IMR-90 (cell line): ENCODE measurements at regions not wholly inside any gene's neighbourhood (a gene's known extent, or its start where the extent isn't known, plus 50 kb on each side); places are given as distances from the start of the nearest gene placed in this dataset.

Experiments
- ATAC-seq: fragments of 200-7000 bp; cut with Tn5 transposase; 2 replicates; pipeline ENCODE4 v1.9.1; 2020; ENCODE audit warnings: low read depth, mild to moderate bottlenecking, moderate library complexity
- BruUV-seq: library from RNA; stranded (reverse); fragments of 400-500 nt; replicated peaks from 2 replicates; lab custom pipeline; 2021; lab: Mats Ljungman, UMichigan
- CTCF ChIA-PET: fragments of 300-600 bp; formaldehyde crosslinking; extraction: SDS; loops from one replicate; lab custom pipeline; 2021; ENCODE audit warnings: antibody characterized with exemption; lab: Yijun Ruan, JAX
- POLR2A ChIA-PET: fragments of 300-600 bp; sonication (Branson Sonifier 250); formaldehyde crosslinking; loops from one replicate; lab custom pipeline; 2022; ENCODE audit warnings: antibody characterized with exemption; ENCODE audit not compliant: unreplicated experiment; lab: Charles Lee
- DNase-seq: peaks from one replicate; pipeline ENCODE4 v3.0.0; 2013
- H2AFZ ChIP-seq: replicated peaks from 2 replicates; pipeline ENCODE3; 2013; ENCODE audit warnings: low read length, mild to moderate bottlenecking; ENCODE audit not compliant: poor library complexity
- H2AK5ac ChIP-seq: 2 replicates; pipeline ENCODE4 v1.6.1; 2013; ENCODE audit warnings: low read depth, low read length, inconsistent platforms
- H2AK9ac ChIP-seq: replicated peaks from 2 replicates; pipeline ENCODE3; 2013; ENCODE audit warnings: mild to moderate bottlenecking, low read depth, low read length, moderate library complexity; ENCODE audit not compliant: poor library complexity
- H2BK120ac ChIP-seq: 2 replicates; pipeline ENCODE4 v1.6.1; 2013; ENCODE audit warnings: low read depth, low read length, inconsistent platforms
- H2BK15ac ChIP-seq: 3 replicates; pipeline ENCODE4 v1.6.1; 2013; ENCODE audit warnings: low read depth, low read length, inconsistent platforms
- H2BK20ac ChIP-seq: 2 replicates; pipeline ENCODE4 v1.6.1; 2013; ENCODE audit warnings: low read depth, mild to moderate bottlenecking, inconsistent platforms, low read length, moderate library complexity
- H2BK5ac ChIP-seq: 2 replicates; pipeline ENCODE4 v1.6.1; 2013; ENCODE audit warnings: mild to moderate bottlenecking, low read depth, low read length, inconsistent platforms; ENCODE audit not compliant: poor library complexity, severe bottlenecking
- H3K14ac ChIP-seq: replicated peaks from 2 replicates; pipeline ENCODE4 v1.6.1; 2013; ENCODE audit warnings: low read depth, low read length, inconsistent platforms
- H3K18ac ChIP-seq: 2 replicates; pipeline ENCODE4 v1.6.1; 2013; ENCODE audit warnings: low read depth, low read length, control low read depth
- H3K23ac ChIP-seq: 2 replicates; pipeline ENCODE4 v1.6.1; 2013; ENCODE audit warnings: low read depth, low read length, inconsistent platforms
- H3K27ac ChIP-seq: 2 replicates; pipeline ENCODE4 v1.5.1; 2013; ENCODE audit warnings: mild to moderate bottlenecking, control low read depth, low read length; ENCODE audit not compliant: insufficient read depth
- H3K27me3 ChIP-seq: 2 replicates; pipeline ENCODE4 v1.6.1; 2013; ENCODE audit warnings: low read length; ENCODE audit not compliant: control insufficient read depth, insufficient read depth
- H3K36me3 ChIP-seq: 2 replicates; pipeline ENCODE4 v1.6.1; 2013; ENCODE audit warnings: low read length, mixed read lengths; ENCODE audit not compliant: control insufficient read depth, insufficient read depth
- H3K4ac ChIP-seq: 2 replicates; pipeline ENCODE4 v1.6.1; 2013; ENCODE audit warnings: low read depth, low read length, inconsistent platforms
- H3K4me1 ChIP-seq: 2 replicates; pipeline ENCODE4 v1.6.1; 2013; ENCODE audit warnings: low read length, mixed read lengths; ENCODE audit not compliant: control insufficient read depth, insufficient read depth
- H3K4me2 ChIP-seq: 2 replicates; pipeline ENCODE4 v1.6.1; 2013; ENCODE audit warnings: low read depth, mild to moderate bottlenecking, control low read depth, low read length, moderate library complexity
- H3K4me3 ChIP-seq: 2 replicates; pipeline ENCODE4 v1.5.1; 2013; ENCODE audit warnings: low read depth, mild to moderate bottlenecking, control low read depth, low read length, moderate library complexity; ENCODE audit not compliant: insufficient read depth
- H3K56ac ChIP-seq: 2 replicates; pipeline ENCODE4 v1.6.1; 2013; ENCODE audit warnings: low read length, inconsistent platforms; ENCODE audit not compliant: insufficient read depth; ENCODE audit errors: extremely low read depth
- H3K79me1 ChIP-seq, 2 experiments: 2 replicates each; pipeline ENCODE4 v1.6.1; 2013; ENCODE audit warnings: low read length in 2 of 2, inconsistent platforms in 1 of 2, low read depth in 1 of 2
- H3K9ac ChIP-seq: 2 replicates; pipeline ENCODE4 v1.6.1; 2013; ENCODE audit warnings: low read depth, low read length, control low read depth
- H3K9me1 ChIP-seq: 2 replicates; pipeline ENCODE4 v1.6.1; 2013; ENCODE audit warnings: low read length, inconsistent platforms; ENCODE audit not compliant: insufficient read depth
- H3K9me3 ChIP-seq: 2 replicates; pipeline ENCODE4 v1.6.1; 2013; ENCODE audit warnings: low read length; ENCODE audit not compliant: control insufficient read depth, insufficient read depth
- H4K20me1 ChIP-seq: 2 replicates; pipeline ENCODE4 v1.6.1; 2013; ENCODE audit warnings: low read length, inconsistent platforms; ENCODE audit not compliant: insufficient read depth
- H4K5ac ChIP-seq: 2 replicates; pipeline ENCODE4 v1.6.1; 2013; ENCODE audit warnings: mild to moderate bottlenecking, low read depth, low read length, control low read depth
- H4K8ac ChIP-seq, 2 experiments: 2 replicates each; pipeline ENCODE4 v1.6.1; 2013; ENCODE audit warnings: low read depth in 2 of 2, low read length in 2 of 2, control low read depth in 1 of 2, inconsistent platforms in 1 of 2
- H4K91ac ChIP-seq: 2 replicates; pipeline ENCODE4 v1.6.1; 2013; ENCODE audit warnings: low read depth, low read length, inconsistent platforms; ENCODE audit not compliant: insufficient read depth
- NFE2L2 ChIP-seq: fragments of 150-350 bp; IDR thresholded peaks from 2 replicates; pipeline ENCODE4 v1.6.1; 2016; ENCODE audit warnings: low read depth, mild to moderate bottlenecking, low read length
- POLR2A ChIP-seq: IDR thresholded peaks from 2 replicates; pipeline ENCODE4 v1.6.1; 2012; ENCODE audit warnings: mild to moderate bottlenecking, low read depth, low read length
- WGBS, 2 experiments: methylation state at CpG; one replicate each; pipeline versions ENCODE4 v1.1.5 to v1.1.7; 2013; ENCODE audit warnings: missing lambda C conversion rate in 2 of 2; ENCODE audit not compliant: insufficient read length in 1 of 2; ENCODE audit errors: extremely low coverage in 2 of 2; 5-methylcytosine and 5-hydroxymethylcytosine counted together
- dilution Hi-C: fragments of 300-500 bp; cut with HindIII; formaldehyde crosslinking; loops from one replicate; pipeline ENCODE4 v1.14.3; 2018; ENCODE audit warnings: low sequenced_read_pairs; ENCODE audit not compliant: unreplicated experiment
- in situ Hi-C: fragments of 300-500 bp; cut with MboI; formaldehyde crosslinking; loops from 3 replicates; pipeline ENCODE4 v1.14.3; 2019; ENCODE audit warnings: low sequenced_read_pairs, inconsistent platforms, mixed read lengths
- intact Hi-C: fragments of 100-400 bp; cut with micrococcal nuclease; formaldehyde crosslinking; loops from 2 replicates; pipeline ENCODE4 v1.10.0; 2022

- no TSS peak for BruUV-seq
- Histone ChIP-seq H3K56ac (no peak overlapping the region), H2AK9ac (no peak overlapping the region), H2BK5ac (no peak overlapping the region), H2AFZ (no peak overlapping the region), H3K36me3 (no peaks in the 10 kb centered on the region), H3K9ac (no peak overlapping the region), H3K4me1 (no peaks in the 10 kb centered on the region), H3K23ac (no peak overlapping the region), H4K5ac (no peak overlapping the region), H4K8ac (no peak overlapping the region), H3K9me3 (no peaks in the 10 kb centered on the region; the same call in 1 of the 2 replicates), H2BK15ac (no peak overlapping the region), H2BK20ac (no peak overlapping the region), H3K27me3 (no peaks in the 10 kb centered on the region), H3K4me3 (no peak overlapping the region), H2AK5ac (no peak overlapping the region), H4K91ac (no peak overlapping the region), H3K4ac (no peak overlapping the region), H3K27ac (no peak overlapping the region), H3K4me2 (no peak overlapping the region), H3K79me1 (no peaks in the 10 kb centered on the region), H3K9me1 (no peaks in the 10 kb centered on the region), H2BK120ac (no peak overlapping the region), H3K14ac (no peak overlapping the region), H4K20me1 (no peaks in the 10 kb centered on the region), H3K18ac (no peak overlapping the region)
- CTCF ChIA-PET, result no interaction called here
- TF ChIP-seq NFE2L2 (no peak), POLR2A (no peak)
- ATAC-seq (no peak), DNase-seq (no peak)
- WGBS, 2 experiments, result no CpG with 5 or more reads among the region's 3 CpGs
- POLR2A ChIA-PET, result no interaction called here
- dilution Hi-C loops (no loop called here), intact Hi-C loops (no loop called here), in situ Hi-C loops (no loop called here)
Measured at GRCh38 chr21:19268686-19269085, 865.1 kb upstream of the TMPRSS15 start.
